CD4-positive, alpha-beta memory T cell (primary cell): ENCODE measurements at regions not wholly inside any gene's neighbourhood (a gene's known extent, or its start where the extent isn't known, plus 50 kb on each side); places are given as distances from the start of the nearest gene placed in this dataset.
"Not testable (repeated sequence)": the region's sequence is repeated elsewhere in the genome, so short reads cannot be mapped to it uniquely, and the experiment has no call there.

Experiments
- CTCF ChIA-PET: fragments of 350-600 bp; sonication (Branson Sonifier 250); formaldehyde crosslinking; loops from one replicate; lab custom pipeline; 2021; ENCODE audit warnings: inconsistent platforms; ENCODE audit not compliant: partially characterized antibody; lab: Charles Lee
- POLR2A ChIA-PET: fragments of 350-600 bp; sonication (Branson Sonifier 250); formaldehyde crosslinking; loops from one replicate; lab custom pipeline; 2021; ENCODE audit not compliant: partially characterized antibody; lab: Charles Lee
- DNase-seq, 5 donors: peaks; one replicate each; pipeline versions ENCODE4 v3.0.0 to v3.0.0-alpha.2; 2020 to 2022; ENCODE audit warnings: mixed read lengths in 1 of 5
- H3K27ac ChIP-seq: one replicate; pipeline ENCODE4 v1.7.0; 2013; ENCODE audit warnings: low read depth, low read length
- H3K27me3 ChIP-seq: 2 replicates; pipeline ENCODE4 v1.7.0; 2013; ENCODE audit warnings: mild to moderate bottlenecking, low read length, moderate library complexity; ENCODE audit not compliant: insufficient read depth
- H3K36me3 ChIP-seq: 2 replicates; pipeline ENCODE4 v1.7.0; 2013; ENCODE audit warnings: mild to moderate bottlenecking, low read length, moderate library complexity; ENCODE audit not compliant: insufficient read depth
- H3K4me1 ChIP-seq: 2 replicates; pipeline ENCODE4 v1.7.0; 2013; ENCODE audit warnings: mild to moderate bottlenecking, low read length, moderate library complexity; ENCODE audit not compliant: insufficient read depth
- H3K4me3 ChIP-seq, 2 donors: one replicate each; pipeline ENCODE4 v1.7.0; 2013; ENCODE audit warnings: low read length in 2 of 2, mild to moderate bottlenecking in 1 of 2
- H3K9me3 ChIP-seq, 2 donors: one replicate each; pipeline ENCODE4 v1.7.0; 2013; ENCODE audit warnings: low read length in 2 of 2, control low read depth in 1 of 2; ENCODE audit not compliant: control insufficient read depth in 1 of 2
- H3K27ac Mint-ChIP-seq, 7 donors: one replicate each; pipeline ENCODE4 v1.8.0; 2020 to 2021; ENCODE audit warnings: mixed read lengths in 7 of 7, mild to moderate bottlenecking in 6 of 7, inconsistent platforms in 3 of 7, moderate library complexity in 3 of 7
- H3K27me3 Mint-ChIP-seq, 2 donors: one replicate each; pipeline ENCODE4 v1.8.0; 2020 to 2021; ENCODE audit warnings: mixed read lengths in 2 of 2
- H3K36me3 Mint-ChIP-seq, 2 donors: one replicate each; pipeline ENCODE4 v1.8.0; 2020 to 2021; ENCODE audit warnings: mixed read lengths in 2 of 2, inconsistent platforms in 1 of 2, mild to moderate bottlenecking in 1 of 2
- H3K4me1 Mint-ChIP-seq, 4 donors: one replicate each; pipeline ENCODE4 v1.8.0; 2020 to 2021; ENCODE audit warnings: mixed read lengths in 4 of 4, mild to moderate bottlenecking in 1 of 4
- H3K4me3 Mint-ChIP-seq, 8 donors: one replicate each; pipeline ENCODE4 v1.8.0; 2020 to 2021; ENCODE audit warnings: mixed read lengths in 8 of 8, mild to moderate bottlenecking in 7 of 8, moderate library complexity in 6 of 8, inconsistent platforms in 3 of 8
- H3K9me3 Mint-ChIP-seq, 8 donors: one replicate each; pipeline ENCODE4 v1.8.0; 2020 to 2021; ENCODE audit warnings: mixed read lengths in 8 of 8, mild to moderate bottlenecking in 5 of 8, inconsistent platforms in 3 of 8, moderate library complexity in 1 of 8
- intact Hi-C: fragments of 100-400 bp; cut with micrococcal nuclease; formaldehyde crosslinking; loops from one replicate; pipeline ENCODE4 v1.15.1; 2023

GRCh38 chr1:218517459-218517858, 172.3 kb downstream of the TGFB2 start:
- intact Hi-C loops, result no loop called here
- no peaks in the 10 kb centered on the region for H3K9me3 ChIP-seq
- no peak overlapping the region for H3K27ac ChIP-seq
- no peak for DNase-seq
- peaks cover 0 to 1% (median 0%) of the 10 kb centered on the region in 4 donors for H3K4me1 Mint-ChIP-seq
- no peak overlapping the region for H3K27ac Mint-ChIP-seq
- H3K4me3 ChIP-seq, result no peak overlapping the region
- no peaks in the 10 kb centered on the region for H3K36me3 ChIP-seq
- H3K9me3 Mint-ChIP-seq, result peaks cover 0 to 2% (median 0%) of the 10 kb centered on the region in 8 donors
- H3K4me3 Mint-ChIP-seq, result no peak overlapping the region
- ChIA-PET POLR2A (no interaction called here), CTCF (no interaction called here)
- H3K4me1 ChIP-seq, result no peaks in the 10 kb centered on the region
- H3K36me3 Mint-ChIP-seq, result no peaks in the 10 kb centered on the region
- no peaks in the 10 kb centered on the region for H3K27me3 ChIP-seq
- peaks cover 4 to 6% of the 10 kb centered on the region in 2 donors for H3K27me3 Mint-ChIP-seq

GRCh38 chr1:218518216-218518740, 173.1 kb downstream of the TGFB2 start:
- no peak for DNase-seq
- H3K36me3 ChIP-seq, result no peaks in the 10 kb centered on the region
- Mint-ChIP-seq H3K4me3 (no peak overlapping the region), H3K4me1 (peaks cover 0 to 1% (median 0%) of the 10 kb centered on the region in 4 donors), H3K36me3 (no peaks in the 10 kb centered on the region), H3K9me3 (no peaks in the 10 kb centered on the region), H3K27me3 (peaks cover 4 to 6% of the 10 kb centered on the region in 2 donors), H3K27ac (no peak overlapping the region)
- no peak overlapping the region for H3K4me3 ChIP-seq
- H3K9me3 ChIP-seq, result no peaks in the 10 kb centered on the region
- H3K27ac ChIP-seq, result no peak overlapping the region
- no peaks in the 10 kb centered on the region for H3K4me1 ChIP-seq
- POLR2A ChIA-PET, result no interaction called here
- intact Hi-C loops, result no loop called here
- CTCF ChIA-PET, result no interaction called here
- H3K27me3 ChIP-seq, result no peaks in the 10 kb centered on the region

GRCh38 chr1:218520646-218521045, 175.5 kb downstream of the TGFB2 start:
- H3K36me3 Mint-ChIP-seq, H3K36me3 ChIP-seq, H3K9me3 Mint-ChIP-seq, H3K27ac Mint-ChIP-seq, POLR2A ChIA-PET, H3K27me3 ChIP-seq, H3K27me3 Mint-ChIP-seq, DNase-seq, H3K4me1 ChIP-seq, H3K9me3 ChIP-seq, H3K27ac ChIP-seq, H3K4me3 Mint-ChIP-seq, H3K4me1 Mint-ChIP-seq, H3K4me3 ChIP-seq: not testable (repeated sequence)
- CTCF ChIA-PET, result interaction anchor here (0.8 to 3.0 kb wide), 2 partner anchors 9 to 192 kb away, joined by 3 to 18 read pairs; no protein-coding TSS in a partner anchor
- intact Hi-C loops, result loop anchor here (2.0 kb wide), 1 partner anchor 190 kb away; no protein-coding TSS in a partner anchor

- H3K9me3 ChIP-seq, result no peaks in the 10 kb centered on the region
- no peak overlapping the region for H3K4me3 Mint-ChIP-seq
- DNase-seq, result peak in 3 of 5 donors; percentile 2 to 10 (median 7)
- intact Hi-C loops, result loop anchor here (2.0 kb wide), 1 partner anchor 191 kb away; no protein-coding TSS in a partner anchor
- no peak overlapping the region for H3K27ac ChIP-seq
- no peak overlapping the region for H3K4me3 ChIP-seq
- no peaks in the 10 kb centered on the region for H3K27me3 ChIP-seq
- no peaks in the 10 kb centered on the region for H3K36me3 ChIP-seq
- peaks cover 2 to 5% of the 10 kb centered on the region in 2 donors for H3K27me3 Mint-ChIP-seq
- CTCF ChIA-PET, result interaction anchor here (3.0 kb wide), 1 partner anchor 192 kb away, joined by 18 read pairs; no protein-coding TSS in a partner anchor
- POLR2A ChIA-PET, result no interaction called here
- H3K4me1 Mint-ChIP-seq, result peaks cover 0 to 1% (median 0%) of the 10 kb centered on the region in 4 donors
- H3K4me1 ChIP-seq, result no peaks in the 10 kb centered on the region
- H3K27ac Mint-ChIP-seq, result no peak overlapping the region
- no peaks in the 10 kb centered on the region for H3K9me3 Mint-ChIP-seq
- H3K36me3 Mint-ChIP-seq, result no peaks in the 10 kb centered on the region
Measured at GRCh38 chr1:218521414-218522169, 176.5 kb downstream of the TGFB2 start.

- H3K27ac ChIP-seq, result no peak overlapping the region
- H3K4me1 Mint-ChIP-seq, result no peaks in the 10 kb centered on the region
- ChIA-PET POLR2A (no interaction called here), CTCF (interaction anchor here (1.5 to 1.6 kb wide), 2 partner anchors 40 to 195 kb away, joined by 3 to 8 read pairs; no protein-coding TSS in a partner anchor)
- no peak for DNase-seq
- intact Hi-C loops, result no loop called here
- no peaks in the 10 kb centered on the region for H3K36me3 Mint-ChIP-seq
- no peak overlapping the region for H3K4me3 ChIP-seq
- H3K27me3 ChIP-seq, result no peaks in the 10 kb centered on the region
- H3K36me3 ChIP-seq, result no peaks in the 10 kb centered on the region
- no peak overlapping the region for H3K27ac Mint-ChIP-seq
- no peak overlapping the region for H3K4me3 Mint-ChIP-seq
- H3K27me3 Mint-ChIP-seq, result peaks cover 2 to 5% of the 10 kb centered on the region in 2 donors
- H3K4me1 ChIP-seq, result no peaks in the 10 kb centered on the region
- no peaks in the 10 kb centered on the region for H3K9me3 ChIP-seq
- no peaks in the 10 kb centered on the region for H3K9me3 Mint-ChIP-seq
Measured at GRCh38 chr1:218524526-218524925, 179.4 kb downstream of the TGFB2 start.

GRCh38 chr1:218525031-218525430, 179.9 kb downstream of the TGFB2 start:
- H3K27me3 ChIP-seq, result no peaks in the 10 kb centered on the region
- no peak overlapping the region for H3K4me3 Mint-ChIP-seq
- no peaks in the 10 kb centered on the region for H3K4me1 Mint-ChIP-seq
- H3K27ac ChIP-seq, result no peak overlapping the region
- no peak overlapping the region for H3K27ac Mint-ChIP-seq
- no peak for DNase-seq
- ChIA-PET CTCF (interaction anchor here (1.5 kb wide), 1 partner anchor 40 kb away, joined by 3 read pairs; no protein-coding TSS in a partner anchor), POLR2A (no interaction called here)
- H3K36me3 Mint-ChIP-seq, result no peaks in the 10 kb centered on the region
- no peaks in the 10 kb centered on the region for H3K9me3 ChIP-seq
- intact Hi-C loops, result no loop called here
- H3K4me1 ChIP-seq, result no peaks in the 10 kb centered on the region
- no peaks in the 10 kb centered on the region for H3K36me3 ChIP-seq
- no peak overlapping the region for H3K4me3 ChIP-seq
- H3K27me3 Mint-ChIP-seq, result peaks cover 2 to 5% of the 10 kb centered on the region in 2 donors
- no peaks in the 10 kb centered on the region for H3K9me3 Mint-ChIP-seq

- Mint-ChIP-seq H3K27me3 (peaks cover 2% of the 10 kb centered on the region in 2 donors), H3K36me3 (no peaks in the 10 kb centered on the region), H3K9me3 (no peaks in the 10 kb centered on the region), H3K27ac (no peak overlapping the region), H3K4me3 (no peak overlapping the region), H3K4me1 (no peaks in the 10 kb centered on the region)
- no peak overlapping the region for H3K4me3 ChIP-seq
- ChIA-PET POLR2A (no interaction called here), CTCF (interaction anchor here (1.5 kb wide), 1 partner anchor 41 kb away, joined by 3 read pairs; no protein-coding TSS in a partner anchor)
- no peak overlapping the region for H3K27ac ChIP-seq
- no peaks in the 10 kb centered on the region for H3K9me3 ChIP-seq
- DNase-seq, result no peak
- H3K36me3 ChIP-seq, result no peaks in the 10 kb centered on the region
- H3K4me1 ChIP-seq, result no peaks in the 10 kb centered on the region
- intact Hi-C loops, result no loop called here
- no peaks in the 10 kb centered on the region for H3K27me3 ChIP-seq
Measured at GRCh38 chr1:218525451-218526197, 180.5 kb downstream of the TGFB2 start.
